ENCODE measurements at regions not wholly inside any gene's neighbourhood (a gene's known extent, or its start where the extent isn't known, plus 50 kb on each side); places are given as distances from the start of the nearest gene placed in this dataset.

DNA sequence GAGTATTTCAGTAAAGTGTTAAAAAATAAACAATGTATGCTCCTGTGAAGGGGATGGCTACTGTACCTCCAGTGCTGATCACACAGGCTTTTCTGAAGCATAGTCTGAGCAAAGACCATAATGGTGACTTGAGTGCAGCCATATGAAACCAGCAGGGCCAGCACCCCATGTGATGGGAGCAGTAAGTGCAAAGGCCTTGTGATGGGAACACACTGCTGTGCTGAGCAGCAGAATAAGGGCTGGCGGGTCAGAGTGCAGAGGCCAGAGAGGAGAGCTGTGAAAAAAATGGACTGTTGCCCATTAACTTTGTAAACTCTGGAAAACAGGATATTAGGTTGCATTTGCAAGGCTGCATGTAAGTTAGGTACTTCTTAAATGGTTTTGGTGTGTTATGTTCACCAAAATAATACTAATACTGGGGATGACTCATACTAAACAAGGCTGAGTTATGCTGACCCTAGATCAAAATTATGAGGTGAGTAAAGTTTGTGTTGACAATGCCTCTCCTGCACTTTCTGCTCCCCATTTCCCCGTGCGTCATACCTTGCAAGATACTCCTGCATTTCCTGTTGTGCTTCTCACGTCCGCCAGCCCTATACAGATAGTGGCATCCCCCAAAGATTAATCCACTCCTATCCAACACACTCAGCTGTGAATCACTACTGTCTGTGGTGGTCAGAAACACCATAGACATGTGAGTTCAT lies 67.0 kb upstream of the FAM9A start:
- TF ChIP-seq, protein P1, sequence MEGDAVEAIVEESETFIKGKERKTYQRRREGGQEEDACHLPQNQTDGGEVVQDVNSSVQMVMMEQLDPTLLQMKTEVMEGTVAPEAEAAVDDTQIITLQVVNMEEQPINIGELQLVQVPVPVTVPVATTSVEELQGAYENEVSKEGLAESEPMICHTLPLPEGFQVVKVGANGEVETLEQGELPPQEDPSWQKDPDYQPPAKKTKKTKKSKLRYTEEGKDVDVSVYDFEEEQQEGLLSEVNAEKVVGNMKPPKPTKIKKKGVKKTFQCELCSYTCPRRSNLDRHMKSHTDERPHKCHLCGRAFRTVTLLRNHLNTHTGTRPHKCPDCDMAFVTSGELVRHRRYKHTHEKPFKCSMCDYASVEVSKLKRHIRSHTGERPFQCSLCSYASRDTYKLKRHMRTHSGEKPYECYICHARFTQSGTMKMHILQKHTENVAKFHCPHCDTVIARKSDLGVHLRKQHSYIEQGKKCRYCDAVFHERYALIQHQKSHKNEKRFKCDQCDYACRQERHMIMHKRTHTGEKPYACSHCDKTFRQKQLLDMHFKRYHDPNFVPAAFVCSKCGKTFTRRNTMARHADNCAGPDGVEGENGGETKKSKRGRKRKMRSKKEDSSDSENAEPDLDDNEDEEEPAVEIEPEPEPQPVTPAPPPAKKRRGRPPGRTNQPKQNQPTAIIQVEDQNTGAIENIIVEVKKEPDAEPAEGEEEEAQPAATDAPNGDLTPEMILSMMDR (IDR thresholded peaks at IDR 0.05; ENCODE audit: control insufficient read depth, insufficient read depth, low read depth, low read length, missing control alignments) = no peak
- H3K4me3 ChIP-seq (ENCODE audit: control insufficient read depth, low read depth, low read length) = no peak overlapping the region
- DNase-seq (ENCODE audit: low read depth) = peak; percentile 54

DNA sequence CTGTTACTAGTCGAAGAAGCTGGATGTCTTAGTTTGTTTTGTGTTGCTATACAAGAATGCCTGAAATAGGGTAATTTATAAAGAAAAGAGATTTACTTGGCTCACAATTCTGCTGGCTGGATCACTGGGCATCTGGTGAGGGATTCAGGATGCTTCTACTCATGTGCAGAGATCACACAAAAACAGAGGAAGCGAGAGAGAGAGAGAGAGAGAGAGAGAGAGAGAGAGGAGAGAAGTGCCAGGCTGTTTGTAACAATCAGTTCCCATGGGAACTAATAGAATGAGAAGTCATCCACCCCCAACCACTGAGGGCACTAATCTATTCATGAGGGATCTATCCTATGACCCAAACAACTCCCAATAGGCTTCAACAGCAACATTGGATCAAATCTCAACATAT lies 66.2 kb upstream of the FAM9A start:
- TF ChIP-seq, protein P1 (IDR thresholded peaks at IDR 0.05; ENCODE audit: control insufficient read depth, insufficient read depth, low read depth, low read length, missing control alignments) = no peak
- DNase-seq (ENCODE audit: low read depth) = no peak

DNA sequence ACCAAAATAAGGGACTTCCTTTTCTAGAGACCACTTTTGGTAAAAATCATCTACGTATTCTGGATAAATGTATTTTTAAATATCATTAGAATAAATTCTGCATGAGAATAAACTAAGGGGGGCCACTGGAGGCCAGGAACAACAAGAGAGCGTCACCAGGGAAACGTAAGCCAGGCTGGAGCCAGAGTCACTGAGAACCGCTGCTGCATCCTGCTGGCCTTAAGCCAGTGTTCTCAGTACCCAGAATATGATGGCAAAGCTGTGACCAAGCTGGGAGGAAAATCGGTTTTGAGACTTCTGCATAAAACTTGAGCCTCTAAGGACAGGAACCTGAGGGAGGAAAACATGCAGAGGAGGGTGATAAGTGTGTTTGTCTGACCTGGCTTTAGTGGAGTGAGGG lies 63.0 kb upstream of the FAM9A start:
- no peak for DNase-seq (ENCODE audit: low read depth)
- TF ChIP-seq, protein P1 (IDR thresholded peaks at IDR 0.05; ENCODE audit: control insufficient read depth, insufficient read depth, low read depth, low read length, missing control alignments) = no peak

More for the DNA sequence above, 66.2 kb upstream of the FAM9A start:
- H3K4me3 ChIP-seq (ENCODE audit: control insufficient read depth, low read depth, low read length) = no peak overlapping the region

DNA sequence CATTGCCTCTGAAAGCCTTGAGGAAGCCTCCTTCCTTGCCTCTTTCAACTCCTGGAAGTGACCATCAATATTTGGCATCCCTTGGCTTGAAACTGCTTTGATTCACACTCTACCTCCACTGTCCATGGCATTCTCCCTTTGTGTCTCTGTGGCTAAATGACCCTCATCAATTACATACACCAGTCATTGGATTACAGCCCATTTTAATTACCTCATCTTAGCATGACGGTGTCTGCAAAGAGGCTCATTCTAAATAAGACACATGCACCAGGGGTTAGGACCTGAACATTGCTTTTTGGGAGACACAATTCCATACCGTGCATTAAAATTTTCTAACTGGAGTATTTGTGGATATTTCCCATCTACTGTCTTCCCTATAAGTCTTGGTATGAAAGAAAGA lies 60.7 kb upstream of the FAM9A start:
- TF ChIP-seq, protein P1 (IDR thresholded peaks at IDR 0.05; ENCODE audit: control insufficient read depth, insufficient read depth, low read depth, low read length, missing control alignments) = no peak
- DNase-seq (ENCODE audit: low read depth) = no peak
- H3K4me3 ChIP-seq (ENCODE audit: control insufficient read depth, low read depth, low read length) = no peak overlapping the region

More for the DNA sequence above, 63.0 kb upstream of the FAM9A start:
- H3K4me3 ChIP-seq (ENCODE audit: control insufficient read depth, low read depth, low read length) = no peak overlapping the region

DNA sequence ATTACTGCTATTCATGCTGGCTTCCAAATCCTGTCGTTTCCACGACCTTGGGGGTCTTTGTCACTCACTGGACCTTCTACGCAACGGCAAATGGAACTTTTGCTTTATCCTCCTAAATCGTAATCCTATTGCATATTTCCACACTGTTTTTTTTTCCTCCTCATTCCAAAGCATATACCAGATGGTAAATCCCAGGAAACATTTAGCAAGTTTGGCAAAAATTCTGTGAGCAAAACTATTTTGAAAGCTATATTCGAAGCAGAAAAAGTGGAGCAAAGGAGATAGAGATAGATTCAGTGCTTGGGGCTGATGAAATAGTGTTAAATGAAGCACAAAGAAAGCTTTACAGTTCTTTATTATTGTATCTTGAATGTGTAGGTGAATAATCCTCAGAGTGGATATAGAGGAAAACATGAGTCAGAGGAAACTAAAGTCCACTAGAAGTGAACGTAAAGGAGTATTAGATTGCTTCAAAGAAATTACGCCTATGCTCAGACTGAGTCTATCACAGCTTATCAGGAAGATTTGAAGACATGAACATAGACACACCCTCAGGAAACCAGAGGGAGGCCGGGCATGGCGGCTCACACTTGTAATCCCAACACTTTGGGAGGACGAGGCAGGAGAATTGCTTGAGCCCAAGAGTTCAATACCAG lies 50.2 kb upstream of the FAM9A start:
- no peak overlapping the region for H3K4me3 ChIP-seq (ENCODE audit: control insufficient read depth, low read depth, low read length)
- DNase-seq (ENCODE audit: low read depth) = no peak
- TF ChIP-seq, protein P1 (IDR thresholded peaks at IDR 0.05; ENCODE audit: control insufficient read depth, insufficient read depth, low read depth, low read length, missing control alignments) = no peak

All from AG09309 (cell line).